H9 (cell line): ENCODE measurements at regions not wholly inside any gene's neighbourhood (a gene's known extent, or its start where the extent isn't known, plus 50 kb on each side); places are given as distances from the start of the nearest gene placed in this dataset.

Experiments used
- DNase-seq: peaks from one replicate; pipeline ENCODE4 v3.0.0-alpha.2; 2017
- H2AFZ ChIP-seq: one replicate; pipeline ENCODE4 v1.6.1; 2013; ENCODE audit warnings: mild to moderate bottlenecking, low read length, control low read depth, moderate library complexity
- H2AK5ac ChIP-seq: 2 replicates; pipeline ENCODE4 v1.6.1; 2013; ENCODE audit warnings: low read length, control low read depth, mixed read lengths; ENCODE audit not compliant: insufficient read length
- H2BK120ac ChIP-seq: one replicate; pipeline ENCODE4 v1.6.1; 2013; ENCODE audit warnings: low read depth, mild to moderate bottlenecking, low read length, control low read depth, inconsistent platforms; ENCODE audit not compliant: poor library complexity, severe bottlenecking
- H2BK12ac ChIP-seq: 2 replicates; pipeline ENCODE4 v1.6.1; 2013; ENCODE audit warnings: low read length, control low read depth, mixed read lengths, low read depth; ENCODE audit not compliant: insufficient read length
- H2BK15ac ChIP-seq: 2 replicates; pipeline ENCODE4 v1.6.1; 2013; ENCODE audit warnings: low read depth, low read length, control low read depth
- H2BK20ac ChIP-seq: one replicate; pipeline ENCODE4 v1.6.1; 2013; ENCODE audit warnings: low read depth, mild to moderate bottlenecking, low read length, control low read depth, inconsistent platforms; ENCODE audit not compliant: poor library complexity, severe bottlenecking
- H2BK5ac ChIP-seq: 2 replicates; pipeline ENCODE4 v1.6.1; 2013; ENCODE audit warnings: low read length, control low read depth, mixed read lengths; ENCODE audit not compliant: insufficient read length
- H3K14ac ChIP-seq: 2 replicates; pipeline ENCODE4 v1.6.1; 2013; ENCODE audit warnings: low read length, control low read depth; ENCODE audit not compliant: insufficient read depth
- H3K18ac ChIP-seq: 2 replicates; pipeline ENCODE4 v1.6.1; 2013; ENCODE audit warnings: low read depth, mild to moderate bottlenecking, mixed read lengths, low read length, control low read depth; ENCODE audit not compliant: insufficient read length
- H3K23ac ChIP-seq: 2 replicates; pipeline ENCODE4 v1.6.1; 2013; ENCODE audit warnings: low read length, control low read depth, mixed read lengths, low read depth; ENCODE audit not compliant: insufficient read length
- H3K23me2 ChIP-seq: 2 replicates; pipeline ENCODE4 v1.6.1; 2013; ENCODE audit warnings: low read depth, mild to moderate bottlenecking, mixed read lengths, low read length, control low read depth; ENCODE audit not compliant: insufficient read length, poor library complexity, severe bottlenecking
- H3K27ac ChIP-seq: 2 replicates; pipeline ENCODE4 v1.5.1; 2013; ENCODE audit warnings: low read length, control low read depth, mixed read lengths, low read depth; ENCODE audit not compliant: insufficient read length
- H3K27me3 ChIP-seq: 2 replicates; pipeline ENCODE4 v1.6.1; 2013; ENCODE audit warnings: low read length, control low read depth, inconsistent platforms; ENCODE audit not compliant: insufficient read depth
- H3K4ac ChIP-seq: 2 replicates; pipeline ENCODE4 v1.6.1; 2013; ENCODE audit warnings: low read depth, mild to moderate bottlenecking, control low read depth, inconsistent platforms, low read length, moderate library complexity
- H3K4me1 ChIP-seq: 2 replicates; pipeline ENCODE4 v1.6.1; 2013; ENCODE audit warnings: low read length, control low read depth, inconsistent platforms; ENCODE audit not compliant: insufficient read depth
- H3K4me2 ChIP-seq: 2 replicates; pipeline ENCODE4 v1.6.1; 2013; ENCODE audit warnings: low read length, control low read depth, mixed read lengths; ENCODE audit not compliant: insufficient read length, insufficient read depth
- H3K56ac ChIP-seq: 2 replicates; pipeline ENCODE4 v1.6.1; 2013; ENCODE audit warnings: low read depth, mild to moderate bottlenecking, mixed read lengths, low read length, control low read depth; ENCODE audit not compliant: insufficient read length
- H3K79me1 ChIP-seq: 2 replicates; pipeline ENCODE4 v1.6.1; 2013; ENCODE audit warnings: low read depth, mild to moderate bottlenecking, moderate library complexity, low read length, control low read depth, inconsistent platforms; ENCODE audit not compliant: insufficient read depth, poor library complexity, severe bottlenecking
- H3K79me2 ChIP-seq: 2 replicates; pipeline ENCODE4 v1.6.1; 2013; ENCODE audit warnings: low read length, control low read depth, inconsistent platforms; ENCODE audit not compliant: insufficient read depth
- H3K9ac ChIP-seq: 2 replicates; pipeline ENCODE4 v1.6.1; 2013; ENCODE audit warnings: low read length, control low read depth, mixed read lengths; ENCODE audit not compliant: insufficient read length; ENCODE audit errors: extremely low read depth
- H3K9me3 ChIP-seq: one replicate; pipeline ENCODE4 v1.6.1; 2013; ENCODE audit warnings: low read depth, low read length, inconsistent platforms; ENCODE audit not compliant: control insufficient read depth
- H3T11ph ChIP-seq: one replicate; pipeline ENCODE4 v1.6.1; 2013; ENCODE audit warnings: mild to moderate bottlenecking, low read length, control low read depth, inconsistent platforms
- H4K20me1 ChIP-seq: one replicate; pipeline ENCODE4 v1.6.1; 2013; ENCODE audit not compliant: control insufficient read depth, insufficient read length, insufficient read depth
- H4K5ac ChIP-seq: 2 replicates; pipeline ENCODE4 v1.6.1; 2013; ENCODE audit warnings: low read depth, mild to moderate bottlenecking, mixed read lengths, low read length, control low read depth; ENCODE audit not compliant: insufficient read length
- H4K8ac ChIP-seq: replicated peaks from 2 replicates; pipeline ENCODE4 v1.6.1; 2013; ENCODE audit warnings: low read length, control low read depth, mixed read lengths, low read depth; ENCODE audit not compliant: insufficient read length
- H4K91ac ChIP-seq: 2 replicates; pipeline ENCODE4 v1.6.1; 2013; ENCODE audit warnings: low read depth, mild to moderate bottlenecking, moderate library complexity, mixed read lengths, low read length, control low read depth; ENCODE audit not compliant: insufficient read length
- H3K27ac Mint-ChIP-seq, 3 experiments: 2 replicates in 2 of 3; 3 replicates in 1 of 3; pipeline ENCODE4 v1.8.0; 2020 to 2021; ENCODE audit warnings: mixed read lengths in 3 of 3, mild to moderate bottlenecking in 1 of 3, moderate library complexity in 1 of 3
- H3K27me3 Mint-ChIP-seq: 2 replicates; pipeline ENCODE4 v1.8.0; 2021; ENCODE audit warnings: low read depth, mild to moderate bottlenecking, moderate library complexity, mixed read lengths
- H3K36me3 Mint-ChIP-seq, 3 experiments: 2 replicates in 2 of 3; 3 replicates in 1 of 3; pipeline ENCODE4 v1.8.0; 2020 to 2021; ENCODE audit warnings: low read depth in 3 of 3, mixed read lengths in 3 of 3; ENCODE audit not compliant: insufficient read depth in 1 of 3
- H3K4me1 Mint-ChIP-seq, 2 experiments: 2 replicates each; pipeline ENCODE4 v1.8.0; 2020; ENCODE audit warnings: mixed read lengths in 2 of 2
- H3K4me3 Mint-ChIP-seq, 2 experiments: 2 replicates in 1 of 2; 3 replicates in 1 of 2; pipeline ENCODE4 v1.8.0; 2020 to 2021; ENCODE audit warnings: mild to moderate bottlenecking in 2 of 2, mixed read lengths in 2 of 2, moderate library complexity in 1 of 2
- H3K9me3 Mint-ChIP-seq, 2 experiments: 2 replicates in 1 of 2; 3 replicates in 1 of 2; pipeline ENCODE4 v1.8.0; 2020; ENCODE audit warnings: mild to moderate bottlenecking in 2 of 2, mixed read lengths in 2 of 2, moderate library complexity in 1 of 2
- WGBS: extraction: QIAGEN DNeasy Blood & Tissue Kit; methylation state at CpG from one replicate; pipeline ENCODE4 v1.1.7; 2013; ENCODE audit warnings: missing lambda C conversion rate, low lambda C conversion rate, mixed read lengths; ENCODE audit not compliant: insufficient read length; ENCODE audit errors: extremely low coverage; 5-methylcytosine and 5-hydroxymethylcytosine counted together
- TF ChIP-seq, protein P1 (sequence below): fragments of 200-600 bp; sonication (generic); conservative IDR thresholded peaks from 3 replicates; pipeline ENCODE4 v1.8.0; 2021; ENCODE audit warnings: antibody characterized with exemption, mild to moderate bottlenecking

- Histone ChIP-seq H3K23me2 (no peaks in the 10 kb centered on the region), H2BK120ac (no peak overlapping the region), H2BK15ac (no peak overlapping the region), H2BK5ac (no peak overlapping the region), H3K4me1 (no peaks in the 10 kb centered on the region), H3K9ac (no peak overlapping the region), H3K79me1 (no peaks in the 10 kb centered on the region), H3K79me2 (no peaks in the 10 kb centered on the region), H4K20me1 (no peaks in the 10 kb centered on the region), H3K27ac (no peak overlapping the region), H2AK5ac (no peak overlapping the region), H3K9me3 (peaks cover 5% of the 10 kb centered on the region), H3K4me2 (no peak overlapping the region), H3K18ac (no peak overlapping the region), H2BK12ac (no peak overlapping the region), H3K14ac (no peak overlapping the region), H4K91ac (no peak overlapping the region), H4K8ac (no peak overlapping the region), H3K56ac (no peak overlapping the region), H3K4ac (no peak overlapping the region), H3T11ph (no peak overlapping the region), H2BK20ac (no peak overlapping the region), H3K23ac (no peak overlapping the region), H2AFZ (no peak overlapping the region), H4K5ac (no peak overlapping the region), H3K27me3 (no peaks in the 10 kb centered on the region)
- no CpG with 5 or more reads among the region's 3 CpGs for WGBS
- H3K4me3 Mint-ChIP-seq = no peak overlapping the region
- DNase-seq = no peak
- no peak overlapping the region for H3K27ac Mint-ChIP-seq
- TF ChIP-seq, protein P1, sequence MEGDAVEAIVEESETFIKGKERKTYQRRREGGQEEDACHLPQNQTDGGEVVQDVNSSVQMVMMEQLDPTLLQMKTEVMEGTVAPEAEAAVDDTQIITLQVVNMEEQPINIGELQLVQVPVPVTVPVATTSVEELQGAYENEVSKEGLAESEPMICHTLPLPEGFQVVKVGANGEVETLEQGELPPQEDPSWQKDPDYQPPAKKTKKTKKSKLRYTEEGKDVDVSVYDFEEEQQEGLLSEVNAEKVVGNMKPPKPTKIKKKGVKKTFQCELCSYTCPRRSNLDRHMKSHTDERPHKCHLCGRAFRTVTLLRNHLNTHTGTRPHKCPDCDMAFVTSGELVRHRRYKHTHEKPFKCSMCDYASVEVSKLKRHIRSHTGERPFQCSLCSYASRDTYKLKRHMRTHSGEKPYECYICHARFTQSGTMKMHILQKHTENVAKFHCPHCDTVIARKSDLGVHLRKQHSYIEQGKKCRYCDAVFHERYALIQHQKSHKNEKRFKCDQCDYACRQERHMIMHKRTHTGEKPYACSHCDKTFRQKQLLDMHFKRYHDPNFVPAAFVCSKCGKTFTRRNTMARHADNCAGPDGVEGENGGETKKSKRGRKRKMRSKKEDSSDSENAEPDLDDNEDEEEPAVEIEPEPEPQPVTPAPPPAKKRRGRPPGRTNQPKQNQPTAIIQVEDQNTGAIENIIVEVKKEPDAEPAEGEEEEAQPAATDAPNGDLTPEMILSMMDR = no peak
- peaks cover 4% of the 10 kb centered on the region in 2 experiments; a peak in 3 of 4 replicates for H3K4me1 Mint-ChIP-seq
- H3K9me3 Mint-ChIP-seq = peaks cover 13 to 26% of the 10 kb centered on the region in 2 experiments
- H3K36me3 Mint-ChIP-seq = peaks cover 3 to 13% (median 6%) of the 10 kb centered on the region in 3 experiments
- H3K27me3 Mint-ChIP-seq = no peaks in the 10 kb centered on the region; the same call in 1 of the 2 replicates
Observed at GRCh38 chr3:106067711-106068110, 198.9 kb upstream of the CBLB start.
